Lung microvascular endothelial cell (primary cell): ENCODE measurements at regions not wholly inside any gene's neighbourhood (a gene's known extent, or its start where the extent isn't known, plus 50 kb on each side); places are given as distances from the start of the nearest gene placed in this dataset.

Source experiments
- DNase-seq, 2 donors: peaks; one replicate each; pipeline versions ENCODE4 v3.0.0 to v3.0.0-alpha.2; 2010; ENCODE audit warnings: low read depth in 2 of 2

- no peak for DNase-seq
Measured at GRCh38 chr10:6776170-6776569, 196.1 kb upstream of the PRKCQ start.

GRCh38 chr10:6774406-6774805, 194.3 kb upstream of the PRKCQ start:
- DNase-seq: no peak

GRCh38 chr10:6771331-6771730, 191.3 kb upstream of the PRKCQ start:
- DNase-seq: no peak

- DNase-seq: no peak
Measured at GRCh38 chr10:6770846-6771245, 190.8 kb upstream of the PRKCQ start.

GRCh38 chr10:6769704-6770417, 189.8 kb upstream of the PRKCQ start:
- DNase-seq: no peak

- no peak for DNase-seq
Measured at GRCh38 chr10:6766131-6766801, 186.2 kb upstream of the PRKCQ start.

GRCh38 chr10:6763423-6763822, 183.3 kb upstream of the PRKCQ start:
- no peak for DNase-seq

- DNase-seq: no peak
Measured at GRCh38 chr10:6763001-6763400, 182.9 kb upstream of the PRKCQ start.

GRCh38 chr10:6759961-6760360, 179.9 kb upstream of the PRKCQ start:
- DNase-seq: no peak

- no peak for DNase-seq
Measured at GRCh38 chr10:6757158-6757557, 177.1 kb upstream of the PRKCQ start.

GRCh38 chr10:6756716-6757115, 176.6 kb upstream of the PRKCQ start:
- no peak for DNase-seq

- DNase-seq: no peak
Measured at GRCh38 chr10:6755781-6756460, 175.8 kb upstream of the PRKCQ start.

GRCh38 chr10:6753644-6754043, 173.6 kb upstream of the PRKCQ start:
- no peak for DNase-seq

GRCh38 chr10:6751363-6751762, 171.3 kb upstream of the PRKCQ start:
- DNase-seq: no peak

- peak in 1 of 2 donors; percentile 14 for DNase-seq
Measured at GRCh38 chr10:6748981-6749635, 169.0 kb upstream of the PRKCQ start.

- no peak for DNase-seq
Measured at GRCh38 chr10:6748029-6748428, 168.0 kb upstream of the PRKCQ start.

GRCh38 chr10:6746782-6747181, 166.7 kb upstream of the PRKCQ start:
- DNase-seq: no peak

- no peak for DNase-seq
Measured at GRCh38 chr10:6743291-6743849, 163.3 kb upstream of the PRKCQ start.

- no peak for DNase-seq
Measured at GRCh38 chr10:6741541-6741941, 161.5 kb upstream of the PRKCQ start.

GRCh38 chr10:6739530-6740174, 159.6 kb upstream of the PRKCQ start:
- DNase-seq: no peak

GRCh38 chr10:6738112-6738768, 158.2 kb upstream of the PRKCQ start:
- DNase-seq: peak; percentile 3 to 27
